ENCODE measurements at regions not wholly inside any gene's neighbourhood (a gene's known extent, or its start where the extent isn't known, plus 50 kb on each side); places are given as distances from the start of the nearest gene placed in this dataset.

- peak; percentile 98 for TF ChIP-seq ZNF503 (CRISPR knock-in tag; IDR thresholded peaks at IDR 0.05)
- peak; percentile 86; the same call in 1 of the 2 replicates for TF ChIP-seq HOXA3 (CRISPR knock-in tag; IDR thresholded peaks at IDR 0.05)
- TF ChIP-seq ZNF264 (CRISPR knock-in tag; IDR thresholded peaks at IDR 0.05): peak; percentile 74; the same call in 1 of the 2 replicates
- TF ChIP-seq ELF4 (CRISPR knock-in tag; IDR thresholded peaks at IDR 0.05; ENCODE audit: borderline replicate concordance): no peak
- no peak for TF ChIP-seq ZNF333 (CRISPR knock-in tag; IDR thresholded peaks at IDR 0.05; ENCODE audit: borderline replicate concordance)
- peak; percentile 70; the same call in 1 of the 2 replicates for TF ChIP-seq ZNF724P (CRISPR knock-in tag; IDR thresholded peaks at IDR 0.05; ENCODE audit: borderline replicate concordance)
- TF ChIP-seq, protein P1, sequence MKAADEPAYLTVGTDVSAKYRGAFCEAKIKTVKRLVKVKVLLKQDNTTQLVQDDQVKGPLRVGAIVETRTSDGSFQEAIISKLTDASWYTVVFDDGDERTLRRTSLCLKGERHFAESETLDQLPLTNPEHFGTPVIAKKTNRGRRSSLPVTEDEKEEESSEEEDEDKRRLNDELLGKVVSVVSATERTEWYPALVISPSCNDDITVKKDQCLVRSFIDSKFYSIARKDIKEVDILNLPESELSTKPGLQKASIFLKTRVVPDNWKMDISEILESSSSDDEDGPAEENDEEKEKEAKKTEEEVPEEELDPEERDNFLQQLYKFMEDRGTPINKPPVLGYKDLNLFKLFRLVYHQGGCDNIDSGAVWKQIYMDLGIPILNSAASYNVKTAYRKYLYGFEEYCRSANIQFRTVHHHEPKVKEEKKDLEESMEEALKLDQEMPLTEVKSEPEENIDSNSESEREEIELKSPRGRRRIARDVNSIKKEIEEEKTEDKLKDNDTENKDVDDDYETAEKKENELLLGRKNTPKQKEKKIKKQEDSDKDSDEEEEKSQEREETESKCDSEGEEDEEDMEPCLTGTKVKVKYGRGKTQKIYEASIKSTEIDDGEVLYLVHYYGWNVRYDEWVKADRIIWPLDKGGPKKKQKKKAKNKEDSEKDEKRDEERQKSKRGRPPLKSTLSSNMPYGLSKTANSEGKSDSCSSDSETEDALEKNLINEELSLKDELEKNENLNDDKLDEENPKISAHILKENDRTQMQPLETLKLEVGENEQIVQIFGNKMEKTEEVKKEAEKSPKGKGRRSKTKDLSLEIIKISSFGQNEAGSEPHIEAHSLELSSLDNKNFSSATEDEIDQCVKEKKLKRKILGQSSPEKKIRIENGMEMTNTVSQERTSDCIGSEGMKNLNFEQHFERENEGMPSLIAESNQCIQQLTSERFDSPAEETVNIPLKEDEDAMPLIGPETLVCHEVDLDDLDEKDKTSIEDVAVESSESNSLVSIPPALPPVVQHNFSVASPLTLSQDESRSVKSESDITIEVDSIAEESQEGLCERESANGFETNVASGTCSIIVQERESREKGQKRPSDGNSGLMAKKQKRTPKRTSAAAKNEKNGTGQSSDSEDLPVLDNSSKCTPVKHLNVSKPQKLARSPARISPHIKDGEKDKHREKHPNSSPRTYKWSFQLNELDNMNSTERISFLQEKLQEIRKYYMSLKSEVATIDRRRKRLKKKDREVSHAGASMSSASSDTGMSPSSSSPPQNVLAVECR (CRISPR knock-in tag; IDR thresholded peaks at IDR 0.05; ENCODE audit: borderline replicate concordance): peak; percentile 41; the same call in 1 of the 2 replicates
- TF ChIP-seq MAZ (IDR thresholded peaks at IDR 0.05; ENCODE audit: borderline replicate concordance, low read depth, low read length): no peak
- TF ChIP-seq MAZ (CRISPR knock-in tag; IDR thresholded peaks at IDR 0.05; ENCODE audit: low read depth): peak; percentile 64; the same call in 1 of the 2 replicates
- TF ChIP-seq TEF (CRISPR knock-in tag; IDR thresholded peaks at IDR 0.05): no peak
- TF ChIP-seq SALL1 (CRISPR knock-in tag; IDR thresholded peaks at IDR 0.05): peak; percentile 96
- TF ChIP-seq NFRKB (IDR thresholded peaks at IDR 0.05): no peak
- no peak for TF ChIP-seq SMARCC2 (IDR thresholded peaks at IDR 0.05)
- TF ChIP-seq, protein P2, sequence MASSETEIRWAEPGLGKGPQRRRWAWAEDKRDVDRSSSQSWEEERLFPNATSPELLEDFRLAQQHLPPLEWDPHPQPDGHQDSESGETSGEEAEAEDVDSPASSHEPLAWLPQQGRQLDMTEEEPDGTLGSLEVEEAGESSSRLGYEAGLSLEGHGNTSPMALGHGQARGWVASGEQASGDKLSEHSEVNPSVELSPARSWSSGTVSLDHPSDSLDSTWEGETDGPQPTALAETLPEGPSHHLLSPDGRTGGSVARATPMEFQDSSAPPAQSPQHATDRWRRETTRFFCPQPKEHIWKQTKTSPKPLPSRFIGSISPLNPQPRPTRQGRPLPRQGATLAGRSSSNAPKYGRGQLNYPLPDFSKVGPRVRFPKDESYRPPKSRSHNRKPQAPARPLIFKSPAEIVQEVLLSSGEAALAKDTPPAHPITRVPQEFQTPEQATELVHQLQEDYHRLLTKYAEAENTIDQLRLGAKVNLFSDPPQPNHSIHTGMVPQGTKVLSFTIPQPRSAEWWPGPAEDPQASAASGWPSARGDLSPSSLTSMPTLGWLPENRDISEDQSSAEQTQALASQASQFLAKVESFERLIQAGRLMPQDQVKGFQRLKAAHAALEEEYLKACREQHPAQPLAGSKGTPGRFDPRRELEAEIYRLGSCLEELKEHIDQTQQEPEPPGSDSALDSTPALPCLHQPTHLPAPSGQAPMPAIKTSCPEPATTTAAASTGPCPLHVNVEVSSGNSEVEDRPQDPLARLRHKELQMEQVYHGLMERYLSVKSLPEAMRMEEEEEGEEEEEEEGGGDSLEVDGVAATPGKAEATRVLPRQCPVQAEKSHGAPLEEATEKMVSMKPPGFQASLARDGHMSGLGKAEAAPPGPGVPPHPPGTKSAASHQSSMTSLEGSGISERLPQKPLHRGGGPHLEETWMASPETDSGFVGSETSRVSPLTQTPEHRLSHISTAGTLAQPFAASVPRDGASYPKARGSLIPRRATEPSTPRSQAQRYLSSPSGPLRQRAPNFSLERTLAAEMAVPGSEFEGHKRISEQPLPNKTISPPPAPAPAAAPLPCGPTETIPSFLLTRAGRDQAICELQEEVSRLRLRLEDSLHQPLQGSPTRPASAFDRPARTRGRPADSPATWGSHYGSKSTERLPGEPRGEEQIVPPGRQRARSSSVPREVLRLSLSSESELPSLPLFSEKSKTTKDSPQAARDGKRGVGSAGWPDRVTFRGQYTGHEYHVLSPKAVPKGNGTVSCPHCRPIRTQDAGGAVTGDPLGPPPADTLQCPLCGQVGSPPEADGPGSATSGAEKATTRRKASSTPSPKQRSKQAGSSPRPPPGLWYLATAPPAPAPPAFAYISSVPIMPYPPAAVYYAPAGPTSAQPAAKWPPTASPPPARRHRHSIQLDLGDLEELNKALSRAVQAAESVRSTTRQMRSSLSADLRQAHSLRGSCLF (CRISPR knock-in tag; IDR thresholded peaks at IDR 0.05; ENCODE audit: borderline replicate concordance): no peak
- 0 out of 2 replicates have a peak, but pooled peaks have one; percentile 46 for TF ChIP-seq ZNF335 (CRISPR knock-in tag; IDR thresholded peaks at IDR 0.05)
- no peak for TF ChIP-seq RAD51 (IDR thresholded peaks at IDR 0.05; ENCODE audit: borderline replicate concordance)
- peak; percentile 88 for TF ChIP-seq HOXD1 (CRISPR knock-in tag; IDR thresholded peaks at IDR 0.05)
- 0 out of 2 replicates have a peak, but pooled peaks have one; percentile 63 for TF ChIP-seq BORCS8-MEF2B (CRISPR knock-in tag; IDR thresholded peaks at IDR 0.05)
Measured at GRCh38 chr1:116292929-116293725, 79.9 kb upstream of the ATP1A1 start (continued).
